GM19463 (cell line): ENCODE measurements at regions not wholly inside any gene's neighbourhood (a gene's known extent, or its start where the extent isn't known, plus 50 kb on each side); places are given as distances from the start of the nearest gene placed in this dataset.
"Not testable (repeated sequence)": the region's sequence is repeated elsewhere in the genome, so short reads cannot be mapped to it uniquely, and the experiment has no call there.

Source experiments
- ATAC-seq: cut with Tn5 transposase; IDR thresholded peaks from one replicate; pipeline ENCODE4 v1.9.1; 2021; ENCODE audit warnings: mild to moderate bottlenecking, moderate library complexity; ENCODE audit not compliant: unreplicated experiment

GRCh38 chr4:62797221-62797620 is 1597.1 kb downstream of the ADGRL3 start:
- ATAC-seq: no peak

GRCh38 chr4:62791386-62791785 is 1591.3 kb downstream of the ADGRL3 start:
- ATAC-seq: no peak

GRCh38 chr4:62771983-62772557 is 1571.9 kb downstream of the ADGRL3 start:
- ATAC-seq: no peak

GRCh38 chr4:62740296-62740695 is 1540.2 kb downstream of the ADGRL3 start:
- ATAC-seq: no peak

- no peak for ATAC-seq
These were observed 1517.0 kb downstream of the ADGRL3 start for GRCh38 chr4:62717154-62717553.

- ATAC-seq: no peak
These were observed 1511.4 kb downstream of the ADGRL3 start for GRCh38 chr4:62711575-62711974.

GRCh38 chr4:62709618-62710252 is 1509.6 kb downstream of the ADGRL3 start:
- ATAC-seq: no peak

- ATAC-seq: no peak
These were observed 1506.3 kb downstream of the ADGRL3 start for GRCh38 chr4:62706423-62706822.

- ATAC-seq: no peak
These were observed 1483.9 kb downstream of the ADGRL3 start for GRCh38 chr4:62683799-62684566.

- no peak for ATAC-seq
These were observed 1476.8 kb downstream of the ADGRL3 start for GRCh38 chr4:62676962-62677361.

GRCh38 chr4:62670514-62670913 is 1470.4 kb downstream of the ADGRL3 start:
- ATAC-seq: no peak

GRCh38 chr4:62661821-62662220 is 1461.7 kb downstream of the ADGRL3 start:
- no peak for ATAC-seq

- ATAC-seq: no peak
These were observed 1455.9 kb downstream of the ADGRL3 start for GRCh38 chr4:62656006-62656405.

GRCh38 chr4:62644372-62644771 is 1444.2 kb downstream of the ADGRL3 start:
- ATAC-seq: no peak

GRCh38 chr4:62640296-62640695 is 1440.2 kb downstream of the ADGRL3 start:
- ATAC-seq: no peak

GRCh38 chr4:62627671-62628070 is 1427.5 kb downstream of the ADGRL3 start:
- ATAC-seq: no peak

GRCh38 chr4:62627141-62627540 is 1427.0 kb downstream of the ADGRL3 start:
- ATAC-seq: no peak

- no peak for ATAC-seq
These were observed 1422.0 kb downstream of the ADGRL3 start for GRCh38 chr4:62622089-62622488.

GRCh38 chr4:62619971-62620370 is 1419.8 kb downstream of the ADGRL3 start:
- no peak for ATAC-seq

GRCh38 chr4:62618042-62618441 is 1417.9 kb downstream of the ADGRL3 start:
- ATAC-seq: no peak

GRCh38 chr4:62601737-62602136 is 1401.6 kb downstream of the ADGRL3 start:
- no peak for ATAC-seq

GRCh38 chr4:62595265-62595664 is 1395.1 kb downstream of the ADGRL3 start:
- ATAC-seq: not testable (repeated sequence)
